ENCODE measurements at regions not wholly inside any gene's neighbourhood (a gene's known extent, or its start where the extent isn't known, plus 50 kb on each side); places are given as distances from the start of the nearest gene placed in this dataset.

- DNase-seq, result no peak
Measured at GRCh38 chr12:28946361-28946760, 202.7 kb upstream of the FAR2 start.

- DNase-seq, result no peak
Measured at GRCh38 chr12:28948685-28949084, 200.4 kb upstream of the FAR2 start.

GRCh38 chr12:28949184-28949583 is 199.9 kb upstream of the FAR2 start:
- no peak for DNase-seq

GRCh38 chr12:28950049-28950448 is 199.0 kb upstream of the FAR2 start:
- no peak for DNase-seq

- no peak for DNase-seq
Measured at GRCh38 chr12:28951935-28952334, 197.1 kb upstream of the FAR2 start.

- DNase-seq, result no peak
Measured at GRCh38 chr12:28954333-28954732, 194.7 kb upstream of the FAR2 start.

- no peak for DNase-seq
Measured at GRCh38 chr12:28955491-28955890, 193.6 kb upstream of the FAR2 start.

- DNase-seq, result no peak
Measured at GRCh38 chr12:28955931-28956330, 193.1 kb upstream of the FAR2 start.

GRCh38 chr12:28958553-28959195 is 190.4 kb upstream of the FAR2 start:
- DNase-seq, result no peak

- DNase-seq, result no peak
Measured at GRCh38 chr12:28961948-28962384, 187.1 kb upstream of the FAR2 start.

GRCh38 chr12:28963554-28963953 is 185.5 kb upstream of the FAR2 start:
- no peak for DNase-seq

- no peak for DNase-seq
Measured at GRCh38 chr12:28966046-28966780, 182.9 kb upstream of the FAR2 start.

- DNase-seq, result no peak
Measured at GRCh38 chr12:28967426-28967825, 181.7 kb upstream of the FAR2 start.

- no peak for DNase-seq
Measured at GRCh38 chr12:28973491-28973890, 175.6 kb upstream of the FAR2 start.

- no peak for DNase-seq
Measured at GRCh38 chr12:28974166-28974565, 174.9 kb upstream of the FAR2 start.

GRCh38 chr12:28974883-28975282 is 174.2 kb upstream of the FAR2 start:
- no peak for DNase-seq

- DNase-seq, result no peak
Measured at GRCh38 chr12:28975564-28976340, 173.3 kb upstream of the FAR2 start.

GRCh38 chr12:28980436-28980835 is 168.6 kb upstream of the FAR2 start:
- DNase-seq, result no peak

- no peak for DNase-seq
Measured at GRCh38 chr12:28987538-28988324, 161.3 kb upstream of the FAR2 start.

GRCh38 chr12:28988325-28988704 is 160.8 kb upstream of the FAR2 start:
- no peak for DNase-seq

- no peak for DNase-seq
Measured at GRCh38 chr12:28991626-28992025, 157.5 kb upstream of the FAR2 start.

- DNase-seq, result no peak
Measured at GRCh38 chr12:28993720-28994119, 155.4 kb upstream of the FAR2 start.

- no peak for DNase-seq
Measured at GRCh38 chr12:28994179-28994715, 154.8 kb upstream of the FAR2 start.
